Urinary bladder (tissue), 3 donors: ENCODE measurements at regions not wholly inside any gene's neighbourhood (a gene's known extent, or its start where the extent isn't known, plus 50 kb on each side); places are given as distances from the start of the nearest gene placed in this dataset.

Experiments
- DNase-seq: peaks from one replicate; pipeline ENCODE4 v3.0.0-alpha.2; 2015; ENCODE audit errors: extremely low spot score
- H3K27ac ChIP-seq: one replicate; pipeline ENCODE4 v1.5.1; 2013; ENCODE audit warnings: low read depth, mild to moderate bottlenecking, moderate library complexity
- H3K36me3 ChIP-seq: one replicate; pipeline ENCODE4 v1.6.1; 2013; ENCODE audit warnings: mild to moderate bottlenecking, moderate library complexity; ENCODE audit not compliant: insufficient read depth
- H3K4me1 ChIP-seq: one replicate; pipeline ENCODE4 v1.6.1; 2013; ENCODE audit warnings: mild to moderate bottlenecking, moderate library complexity; ENCODE audit not compliant: insufficient read depth
- H3K4me3 ChIP-seq: one replicate; pipeline ENCODE4 v1.5.1; 2013; ENCODE audit warnings: low read depth, low read length
- WGBS: extraction: QIAGEN DNeasy Blood & Tissue Kit; methylation state at CpG from one replicate; pipeline ENCODE4 v1.1.7; 2013; 5-methylcytosine and 5-hydroxymethylcytosine counted together
- donor health status: healthy with polysubstance abuse.
- donor health status: healthy.

- no peak for DNase-seq
- WGBS = 29% methylated on average over 5 of the region's 5 CpGs
- no peak overlapping the region for H3K4me3 ChIP-seq
- H3K36me3 ChIP-seq = no peaks in the 10 kb centered on the region
- H3K4me1 ChIP-seq = no peaks in the 10 kb centered on the region
- H3K27ac ChIP-seq = no peak overlapping the region
Measured at GRCh38 chr1:195637539-195637938, 970.7 kb downstream of the KCNT2 start.

GRCh38 chr1:195618287-195618686 lies 990.0 kb downstream of the KCNT2 start:
- 87% methylated on average over 3 of the region's 3 CpGs for WGBS
- no peaks in the 10 kb centered on the region for H3K36me3 ChIP-seq

GRCh38 chr1:195617106-195617505 lies 991.1 kb downstream of the KCNT2 start:
- H3K27ac ChIP-seq = no peak overlapping the region
- H3K4me1 ChIP-seq = no peaks in the 10 kb centered on the region
- H3K36me3 ChIP-seq = no peaks in the 10 kb centered on the region
- no peak for DNase-seq
- H3K4me3 ChIP-seq = no peak overlapping the region
- WGBS = 62% methylated on average over 2 of the region's 2 CpGs

More at GRCh38 chr1:195618287-195618686, 990.0 kb downstream of the KCNT2 start:
- H3K27ac ChIP-seq = no peak overlapping the region
- no peaks in the 10 kb centered on the region for H3K4me1 ChIP-seq
- H3K4me3 ChIP-seq = no peak overlapping the region
- no peak for DNase-seq

- Histone ChIP-seq H3K4me3 (no peak overlapping the region), H3K27ac (no peak overlapping the region), H3K4me1 (no peaks in the 10 kb centered on the region), H3K36me3 (no peaks in the 10 kb centered on the region)
- DNase-seq = no peak
- WGBS = 92% methylated on average over 1 of the region's 1 CpG
Measured at GRCh38 chr1:195608883-195609282, 999.4 kb downstream of the KCNT2 start.

- Histone ChIP-seq H3K36me3 (no peaks in the 10 kb centered on the region), H3K27ac (no peak overlapping the region), H3K4me1 (no peaks in the 10 kb centered on the region), H3K4me3 (no peak overlapping the region)
- 94% methylated on average over 1 of the region's 1 CpG for WGBS
- no peak for DNase-seq
Measured at GRCh38 chr1:195606483-195606882, 1001.8 kb downstream of the KCNT2 start.

- no peaks in the 10 kb centered on the region for H3K36me3 ChIP-seq
- no peak overlapping the region for H3K4me3 ChIP-seq
- H3K4me1 ChIP-seq = no peaks in the 10 kb centered on the region
- DNase-seq = no peak
- WGBS = 91% methylated on average over 1 of the region's 1 CpG
- no peak overlapping the region for H3K27ac ChIP-seq
Measured at GRCh38 chr1:195604287-195604686, 1004.0 kb downstream of the KCNT2 start.

GRCh38 chr1:195597891-195598290 lies 1010.3 kb downstream of the KCNT2 start:
- H3K4me1 ChIP-seq = no peaks in the 10 kb centered on the region
- no peak overlapping the region for H3K4me3 ChIP-seq
- no peak overlapping the region for H3K27ac ChIP-seq
- no peaks in the 10 kb centered on the region for H3K36me3 ChIP-seq
- DNase-seq = no peak

GRCh38 chr1:195594773-195595172 lies 1013.5 kb downstream of the KCNT2 start:
- 88% methylated on average over 3 of the region's 3 CpGs for WGBS
- no peak overlapping the region for H3K27ac ChIP-seq
- no peak overlapping the region for H3K4me3 ChIP-seq
- no peaks in the 10 kb centered on the region for H3K36me3 ChIP-seq
- no peaks in the 10 kb centered on the region for H3K4me1 ChIP-seq
- no peak for DNase-seq

- no peak overlapping the region for H3K27ac ChIP-seq
- H3K36me3 ChIP-seq = no peaks in the 10 kb centered on the region
- H3K4me1 ChIP-seq = no peaks in the 10 kb centered on the region
- DNase-seq = no peak
- H3K4me3 ChIP-seq = no peak overlapping the region
- 99% methylated on average over 2 of the region's 2 CpGs for WGBS
Measured at GRCh38 chr1:195594322-195594721, 1013.9 kb downstream of the KCNT2 start.

GRCh38 chr1:195591917-195592672 lies 1016.1 kb downstream of the KCNT2 start:
- Histone ChIP-seq H3K4me1 (no peaks in the 10 kb centered on the region), H3K4me3 (no peak overlapping the region), H3K36me3 (no peaks in the 10 kb centered on the region), H3K27ac (no peak overlapping the region)
- 67% methylated on average over 3 of the region's 3 CpGs for WGBS
- no peak for DNase-seq

GRCh38 chr1:195590649-195591048 lies 1017.6 kb downstream of the KCNT2 start:
- WGBS = 68% methylated on average over 3 of the region's 3 CpGs
- no peak for DNase-seq
- H3K36me3 ChIP-seq = no peaks in the 10 kb centered on the region
- H3K27ac ChIP-seq = no peak overlapping the region
- H3K4me3 ChIP-seq = no peak overlapping the region
- no peaks in the 10 kb centered on the region for H3K4me1 ChIP-seq

GRCh38 chr1:195584870-195585624 lies 1023.2 kb downstream of the KCNT2 start:
- WGBS = 90% methylated on average over 2 of the region's 2 CpGs
- H3K36me3 ChIP-seq = no peaks in the 10 kb centered on the region
- no peak overlapping the region for H3K4me3 ChIP-seq
- no peak for DNase-seq
- H3K27ac ChIP-seq = no peak overlapping the region
- no peaks in the 10 kb centered on the region for H3K4me1 ChIP-seq

GRCh38 chr1:195580988-195581387 lies 1027.3 kb downstream of the KCNT2 start:
- H3K4me3 ChIP-seq = no peak overlapping the region
- no peaks in the 10 kb centered on the region for H3K4me1 ChIP-seq
- WGBS = 89% methylated on average over 2 of the region's 2 CpGs
- DNase-seq = no peak
- no peaks in the 10 kb centered on the region for H3K36me3 ChIP-seq
- H3K27ac ChIP-seq = no peak overlapping the region

- Histone ChIP-seq H3K27ac (no peak overlapping the region), H3K4me1 (no peaks in the 10 kb centered on the region), H3K4me3 (no peak overlapping the region), H3K36me3 (no peaks in the 10 kb centered on the region)
- no peak for DNase-seq
- WGBS = 63% methylated on average over 2 of the region's 2 CpGs
Measured at GRCh38 chr1:195577748-195578147, 1030.5 kb downstream of the KCNT2 start.
